ENCODE measurements at regions not wholly inside any gene's neighbourhood (a gene's known extent, or its start where the extent isn't known, plus 50 kb on each side); places are given as distances from the start of the nearest gene placed in this dataset.
"Not testable (repeated sequence)": the region's sequence is repeated elsewhere in the genome, so short reads cannot be mapped to it uniquely, and the experiment has no call there.

GRCh38 chr22:48929276-48929790 lies 898.3 kb downstream of the BRD1 start:
- no peak overlapping the region for H3K4me3 ChIP-seq (ENCODE audit: low read depth, low read length)

- H3K4me3 ChIP-seq (ENCODE audit: low read depth, low read length), result no peak overlapping the region
Measured at GRCh38 chr22:48927591-48927990, 900.1 kb downstream of the BRD1 start.

- H3K4me3 ChIP-seq (ENCODE audit: low read depth, low read length), result no peak overlapping the region
Measured at GRCh38 chr22:48926643-48927042, 901.0 kb downstream of the BRD1 start.

DNA sequence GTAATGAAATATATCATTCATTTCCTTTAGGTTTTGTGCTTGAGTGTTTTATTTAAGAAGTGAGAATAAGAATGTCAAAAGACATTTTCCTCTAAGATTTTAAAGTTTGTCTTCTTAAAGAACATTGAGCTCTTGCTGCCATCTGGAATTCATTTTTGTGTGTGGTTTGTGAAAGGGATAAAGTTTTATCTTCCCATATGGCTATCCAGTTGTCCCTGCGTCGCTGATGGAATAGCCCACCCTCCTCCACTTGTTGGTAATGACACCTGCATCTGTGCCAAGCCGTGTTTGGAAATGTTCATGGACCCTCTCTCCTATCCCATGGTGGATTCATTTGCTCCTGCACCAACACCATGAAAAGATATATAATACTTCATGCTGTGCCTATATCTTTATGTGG lies 901.5 kb downstream of the BRD1 start:
- no peak overlapping the region for H3K4me3 ChIP-seq (ENCODE audit: low read depth, low read length)

GRCh38 chr22:48925450-48925849 lies 902.2 kb downstream of the BRD1 start:
- H3K4me3 ChIP-seq (ENCODE audit: low read depth, low read length), result no peak overlapping the region

GRCh38 chr22:48923996-48924395 lies 903.7 kb downstream of the BRD1 start:
- no peak overlapping the region for H3K4me3 ChIP-seq (ENCODE audit: low read depth, low read length)

DNA sequence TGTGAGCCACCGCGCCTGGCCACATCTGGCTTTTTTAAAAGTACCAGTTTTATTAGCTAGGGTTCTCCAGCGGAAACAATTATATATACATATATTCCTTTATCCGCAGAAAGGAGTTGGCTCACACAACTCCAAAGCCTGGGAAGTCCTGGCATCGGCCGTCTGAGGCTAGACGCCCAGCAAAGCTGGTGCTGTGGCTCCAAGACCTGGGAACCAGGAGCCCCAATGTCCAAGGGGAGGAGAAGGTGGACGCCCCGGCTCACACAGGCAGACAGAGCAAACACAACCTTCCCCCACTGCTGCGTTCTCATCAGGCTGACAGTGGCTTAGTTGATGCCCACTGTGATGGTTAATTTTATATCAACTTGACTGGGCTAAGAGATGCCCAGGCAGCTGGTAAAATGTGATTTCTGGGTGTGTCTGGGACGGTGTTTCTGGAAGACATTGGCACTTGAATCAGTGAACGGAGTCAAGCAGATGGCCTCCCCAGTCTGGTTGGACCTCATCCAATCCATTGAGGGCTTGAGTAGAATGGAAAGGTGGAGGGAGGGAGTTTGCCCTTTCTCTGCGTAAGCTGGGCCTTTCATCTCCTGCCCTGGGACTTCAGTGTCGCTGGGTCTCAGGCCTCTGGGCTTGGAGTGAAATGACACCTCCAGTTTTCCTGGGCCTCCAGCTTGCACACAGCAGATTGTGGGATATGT lies 904.4 kb downstream of the BRD1 start:
- no peak overlapping the region for H3K4me3 ChIP-seq (ENCODE audit: low read depth, low read length)

DNA sequence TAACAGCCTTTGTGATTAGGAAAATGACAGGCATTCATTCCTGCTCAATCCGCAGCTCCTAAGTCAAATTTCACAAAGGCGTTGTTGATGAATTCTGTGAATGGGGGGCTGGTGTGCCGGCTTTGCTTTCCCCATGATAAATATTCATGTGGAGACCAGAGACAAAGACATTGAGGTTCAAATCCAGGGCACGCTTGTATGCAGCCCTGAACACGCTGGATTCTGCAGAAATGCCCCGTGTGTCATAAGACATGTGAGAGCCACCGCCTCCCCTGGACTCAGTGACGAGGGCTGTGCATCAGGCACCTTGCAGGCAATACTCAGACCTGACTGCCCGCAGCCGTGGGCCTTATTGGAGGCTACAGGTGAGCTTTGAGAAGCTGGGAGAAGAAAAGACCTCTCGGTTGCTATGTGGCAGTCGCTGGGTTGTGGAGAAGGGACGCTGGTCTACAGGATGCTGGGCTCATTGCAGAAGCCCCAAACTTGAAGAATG lies 906.2 kb downstream of the BRD1 start:
- no peak overlapping the region for H3K4me3 ChIP-seq (ENCODE audit: low read depth, low read length)

GRCh38 chr22:48920776-48921241 lies 906.9 kb downstream of the BRD1 start:
- H3K4me3 ChIP-seq (ENCODE audit: low read depth, low read length), result no peak overlapping the region

GRCh38 chr22:48919851-48920589 lies 907.7 kb downstream of the BRD1 start:
- no peak overlapping the region for H3K4me3 ChIP-seq (ENCODE audit: low read depth, low read length)

DNA sequence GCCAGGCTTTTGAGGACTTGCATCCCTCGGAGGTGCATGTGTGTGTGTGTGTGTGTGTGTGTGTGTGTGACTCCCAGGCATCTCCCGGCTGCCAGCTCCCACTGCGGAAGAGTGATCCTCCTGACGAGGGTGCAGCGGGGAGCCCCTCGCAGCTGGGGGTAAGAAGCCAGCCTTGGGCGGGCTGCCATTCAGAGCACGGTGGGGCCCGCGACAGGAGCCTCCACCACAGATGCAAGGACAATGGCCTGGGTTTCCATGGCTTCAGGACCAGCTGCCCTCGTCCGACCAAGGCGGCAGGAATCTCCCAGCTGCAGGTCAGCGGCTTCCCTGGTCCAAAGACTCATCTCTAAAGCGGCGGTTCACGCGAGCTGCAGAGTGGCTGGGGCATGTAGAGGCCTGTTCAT lies 908.5 kb downstream of the BRD1 start:
- H3K4me3 ChIP-seq (ENCODE audit: low read depth, low read length), result no peak overlapping the region

GRCh38 chr22:48918585-48919186 lies 909.0 kb downstream of the BRD1 start:
- no peak overlapping the region for H3K4me3 ChIP-seq (ENCODE audit: low read depth, low read length)

GRCh38 chr22:48912356-48913066 lies 915.2 kb downstream of the BRD1 start:
- H3K4me3 ChIP-seq (ENCODE audit: low read depth, low read length), result not testable (repeated sequence)

- not testable (repeated sequence) for H3K4me3 ChIP-seq (ENCODE audit: low read depth, low read length)
Measured at GRCh38 chr22:48911647-48912046, 916.0 kb downstream of the BRD1 start.

- not testable (repeated sequence) for H3K4me3 ChIP-seq (ENCODE audit: low read depth, low read length)
Measured at GRCh38 chr22:48911067-48911466, 916.6 kb downstream of the BRD1 start.

GRCh38 chr22:48908547-48908946 lies 919.1 kb downstream of the BRD1 start:
- H3K4me3 ChIP-seq (ENCODE audit: low read depth, low read length), result no peak overlapping the region

DNA sequence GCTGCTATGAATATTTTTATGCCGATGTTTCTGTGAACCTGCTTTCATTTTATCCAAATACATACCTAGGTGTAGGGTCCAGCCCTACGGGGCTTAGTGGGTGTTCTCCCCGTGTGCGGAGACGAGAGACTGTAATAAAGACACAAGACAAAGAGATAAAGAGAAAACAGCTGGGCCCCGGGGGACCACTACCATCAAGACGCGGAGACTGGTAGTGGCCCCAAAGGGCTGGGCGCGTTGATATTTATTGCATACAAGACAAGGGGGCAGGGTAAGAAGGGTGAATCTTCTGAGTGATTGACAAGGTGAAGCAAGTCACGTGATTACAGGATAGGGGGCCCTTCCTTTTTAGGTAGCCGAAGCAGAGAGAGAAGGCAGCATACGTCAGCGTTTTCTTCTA lies 920.1 kb downstream of the BRD1 start:
- no peak overlapping the region for H3K4me3 ChIP-seq (ENCODE audit: low read depth, low read length)

DNA sequence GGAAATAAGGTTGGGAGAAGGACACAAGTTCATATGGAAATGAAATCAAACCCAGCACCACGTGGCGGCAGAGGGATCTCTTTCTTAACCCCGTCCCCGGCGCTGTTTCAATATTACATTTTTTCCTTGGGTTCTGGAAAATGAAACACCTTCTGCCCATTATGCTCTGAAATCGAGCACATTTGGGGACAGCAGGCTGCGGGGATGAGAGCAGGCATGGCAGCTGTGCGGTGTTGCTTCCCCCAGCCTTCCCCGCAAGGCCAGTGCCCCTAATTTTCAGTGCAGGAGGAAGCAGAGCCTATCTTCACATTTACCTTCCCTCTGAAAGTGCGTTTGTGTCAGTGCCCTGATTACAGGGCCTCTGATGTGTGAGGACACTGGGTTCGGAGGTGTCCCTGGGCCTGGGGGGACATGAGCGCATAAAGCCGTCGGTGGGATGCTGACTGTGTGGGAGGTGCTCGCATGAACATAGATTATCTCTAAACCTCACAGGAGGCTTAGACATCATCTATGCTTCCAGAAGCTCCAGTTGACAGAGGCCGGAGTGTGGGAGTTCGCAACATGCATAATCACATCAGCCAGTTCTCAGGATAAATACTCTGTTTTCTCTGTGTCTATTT lies 921.3 kb downstream of the BRD1 start:
- H3K4me3 ChIP-seq (ENCODE audit: low read depth, low read length), result no peak overlapping the region

DNA sequence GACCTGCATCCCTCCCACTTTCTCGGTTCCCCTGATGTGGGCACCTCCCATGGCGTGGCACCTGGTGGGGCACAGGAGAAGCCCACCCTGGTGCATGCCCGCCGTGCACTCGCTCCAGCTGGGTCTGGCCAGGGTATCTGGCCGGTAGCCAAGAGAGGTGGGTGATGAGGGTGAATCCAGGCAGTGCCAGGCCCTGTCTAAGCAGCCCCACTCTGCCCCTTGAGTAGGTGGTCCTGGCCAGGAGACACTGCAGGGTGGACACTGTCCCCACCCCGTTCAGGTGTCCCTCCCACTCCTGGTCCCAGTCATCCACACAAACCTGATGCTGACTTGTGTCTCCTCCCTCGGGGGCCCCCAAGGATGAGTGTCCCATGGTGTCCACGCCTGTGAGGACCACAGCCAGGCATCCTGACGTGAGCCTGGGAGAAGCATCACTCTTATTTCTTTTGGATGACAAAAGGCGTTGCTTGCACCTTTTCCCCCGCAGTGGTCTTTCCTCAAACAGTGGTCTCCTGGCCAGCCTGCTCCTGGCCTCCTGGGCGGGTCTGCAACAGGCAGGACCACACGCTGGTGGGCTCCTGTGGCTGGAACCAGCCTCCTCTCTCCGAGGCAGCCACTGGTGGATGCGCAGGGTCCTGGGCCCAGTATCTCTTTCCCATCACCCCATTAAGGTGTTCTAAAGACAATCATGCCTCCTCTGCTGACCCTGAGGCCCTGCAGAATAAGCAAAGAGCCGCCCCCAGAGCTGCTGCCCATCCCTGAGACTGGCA lies 922.3 kb downstream of the BRD1 start:
- H3K4me3 ChIP-seq (ENCODE audit: low read depth, low read length), result no peak overlapping the region
